NCI-H345 treated with DMSO at 0.1 percent for 48 hours (cell line): ENCODE measurements at regions not wholly inside any gene's neighbourhood (a gene's known extent, or its start where the extent isn't known, plus 50 kb on each side); places are given as distances from the start of the nearest gene placed in this dataset.
"Not testable (repeated sequence)": the region's sequence is repeated elsewhere in the genome, so short reads cannot be mapped to it uniquely, and the experiment has no call there.

ENCODE experiments used
- DNase-seq: peaks from one replicate; lab custom pipeline; 2025; ENCODE audit not compliant: unreplicated experiment; lab: John Stamatoyannopoulos, UW

- DNase-seq = no peak
Measured at GRCh38 chr9:81032030-81032572, 657.2 kb downstream of the TLE1 start.

- no peak for DNase-seq
Measured at GRCh38 chr9:81031422-81032029, 657.8 kb downstream of the TLE1 start.

- DNase-seq = no peak
Measured at GRCh38 chr9:81030027-81030426, 659.3 kb downstream of the TLE1 start.

- no peak for DNase-seq
Measured at GRCh38 chr9:81028504-81028903, 660.8 kb downstream of the TLE1 start.

GRCh38 chr9:81022177-81022576 is 667.2 kb downstream of the TLE1 start:
- DNase-seq = no peak

GRCh38 chr9:81014945-81015344 is 674.4 kb downstream of the TLE1 start:
- not testable (repeated sequence) for DNase-seq

GRCh38 chr9:81013191-81013590 is 676.2 kb downstream of the TLE1 start:
- DNase-seq = not testable (repeated sequence)

- DNase-seq = no peak
Measured at GRCh38 chr9:81002906-81003305, 686.4 kb downstream of the TLE1 start.

- DNase-seq = no peak
Measured at GRCh38 chr9:81002242-81002641, 687.1 kb downstream of the TLE1 start.

GRCh38 chr9:80995759-80996158 is 693.6 kb downstream of the TLE1 start:
- no peak for DNase-seq

GRCh38 chr9:80994892-80995291 is 694.5 kb downstream of the TLE1 start:
- no peak for DNase-seq

GRCh38 chr9:80985595-80985994 is 703.8 kb downstream of the TLE1 start:
- DNase-seq = not testable (repeated sequence)

- DNase-seq = no peak
Measured at GRCh38 chr9:80976403-80976802, 712.9 kb downstream of the TLE1 start.

- DNase-seq = not testable (repeated sequence)
Measured at GRCh38 chr9:80970377-80970776, 719.0 kb downstream of the TLE1 start.

- no peak for DNase-seq
Measured at GRCh38 chr9:80968611-80969010, 720.7 kb downstream of the TLE1 start.

GRCh38 chr9:80964914-80965313 is 724.4 kb downstream of the TLE1 start:
- no peak for DNase-seq

GRCh38 chr9:80964374-80964773 is 725.0 kb downstream of the TLE1 start:
- DNase-seq = no peak

- no peak for DNase-seq
Measured at GRCh38 chr9:80957801-80958200, 731.5 kb downstream of the TLE1 start.

- no peak for DNase-seq
Measured at GRCh38 chr9:80954521-80954920, 734.8 kb downstream of the TLE1 start.

GRCh38 chr9:80952363-80952922 is 736.9 kb downstream of the TLE1 start:
- DNase-seq = no peak

GRCh38 chr9:80951675-80952074 is 737.7 kb downstream of the TLE1 start:
- no peak for DNase-seq

GRCh38 chr9:80948876-80949275 is 740.5 kb downstream of the TLE1 start:
- no peak for DNase-seq

GRCh38 chr9:80948066-80948465 is 741.3 kb downstream of the TLE1 start:
- DNase-seq = no peak
